Loucy (cell line): ENCODE measurements at regions not wholly inside any gene's neighbourhood (a gene's known extent, or its start where the extent isn't known, plus 50 kb on each side); places are given as distances from the start of the nearest gene placed in this dataset.

Experiments
- H2AFZ ChIP-seq: fragments of 200-600 bp; sonication (generic); 2 replicates; pipeline ENCODE4 v1.6.0; 2016; ENCODE audit warnings: antibody characterized with exemption, mild to moderate bottlenecking, low read length, moderate library complexity
- H3F3A ChIP-seq: fragments of 200-600 bp; 2 replicates; pipeline ENCODE4 v1.6.0; 2016; ENCODE audit warnings: antibody characterized with exemption, low read depth, mild to moderate bottlenecking
- H3K27me3 ChIP-seq: fragments of 200-600 bp; sonication (generic); 2 replicates; pipeline ENCODE4 v1.6.1; 2014; ENCODE audit warnings: low read length, mild to moderate bottlenecking; ENCODE audit not compliant: insufficient read depth, poor library complexity, severe bottlenecking
- H3K36me3 ChIP-seq: fragments of 200-600 bp; sonication (generic); 2 replicates; pipeline ENCODE4 v1.6.1; 2016; ENCODE audit warnings: low read length; ENCODE audit not compliant: insufficient read depth
- H3K4me1 ChIP-seq: fragments of 200-600 bp; sonication (generic); 2 replicates; pipeline ENCODE4 v1.5.1; 2014; ENCODE audit warnings: low read length, mild to moderate bottlenecking; ENCODE audit not compliant: insufficient read depth, poor library complexity, severe bottlenecking
- H3K4me2 ChIP-seq: fragments of 200-600 bp; sonication (generic); 2 replicates; pipeline ENCODE4 v1.6.0; 2014; ENCODE audit warnings: antibody characterized with exemption, low read length, low read depth, mild to moderate bottlenecking; ENCODE audit not compliant: poor library complexity, severe bottlenecking
- H3K4me3 ChIP-seq: fragments of 200-600 bp; sonication (generic); 2 replicates; pipeline ENCODE4 v1.5.1; 2014; ENCODE audit warnings: low read length, mild to moderate bottlenecking, mixed read lengths; ENCODE audit not compliant: poor library complexity, severe bottlenecking
- H3K79me2 ChIP-seq: fragments of 200-600 bp; sonication (generic); 2 replicates; pipeline ENCODE4 v1.6.1; 2014; ENCODE audit warnings: low read length; ENCODE audit not compliant: insufficient read depth
- H3K9ac ChIP-seq: fragments of 200-600 bp; sonication (generic); 2 replicates; pipeline ENCODE4 v1.6.0; 2014; ENCODE audit warnings: mild to moderate bottlenecking, low read depth, low read length, moderate library complexity; ENCODE audit not compliant: poor library complexity, severe bottlenecking
- H3K9me2 ChIP-seq: fragments of 200-600 bp; sonication (generic); replicated peaks from 2 replicates; pipeline ENCODE4 v1.6.1; 2016; ENCODE audit warnings: low read depth, low read length, mixed read lengths
- H3K9me3 ChIP-seq: fragments of 200-600 bp; sonication (generic); 2 replicates; pipeline ENCODE4 v1.6.1; 2014; ENCODE audit warnings: mild to moderate bottlenecking, antibody characterized with exemption, low read length, low read depth; ENCODE audit not compliant: insufficient read depth
- H4K20me1 ChIP-seq: fragments of 200-600 bp; sonication (generic); 2 replicates; pipeline ENCODE4 v1.6.0; 2014; ENCODE audit warnings: antibody characterized with exemption, low read length, mild to moderate bottlenecking; ENCODE audit not compliant: insufficient read depth, poor library complexity, severe bottlenecking
- EZH2phosphoT487 ChIP-seq: fragments of 200-600 bp; IDR thresholded peaks from 2 replicates; pipeline ENCODE4 v1.6.1; 2018; ENCODE audit warnings: antibody characterized with exemption, mild to moderate bottlenecking, moderate library complexity, borderline replicate concordance
- TF ChIP-seq, protein P1 (sequence below): fragments of 200-600 bp; sonication (generic); conservative IDR thresholded peaks from 2 replicates; pipeline ENCODE4 v1.5.1; 2014; ENCODE audit warnings: mild to moderate bottlenecking, antibody characterized with exemption, low read length

DNA sequence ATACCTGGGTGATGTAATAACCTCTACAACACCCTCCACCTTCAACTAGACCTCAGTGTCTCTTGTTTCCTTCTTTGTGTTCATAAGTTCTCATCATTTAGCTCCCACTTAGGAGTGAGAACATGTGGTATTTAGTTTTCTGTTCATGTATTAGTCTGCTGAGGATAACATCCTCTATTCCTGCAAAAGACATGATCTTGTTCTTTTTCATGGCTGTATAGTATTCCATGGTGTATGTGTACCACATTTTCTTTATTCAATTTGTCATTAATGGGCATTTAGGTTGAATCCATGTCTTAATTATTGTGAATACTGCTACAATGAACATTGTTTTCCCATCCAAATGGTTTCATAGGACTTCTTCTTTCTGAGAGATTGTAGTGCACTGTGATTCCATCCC lies 135.7 kb downstream of the MBL2 start:
- Histone ChIP-seq H3K9me3 (no peaks in the 10 kb centered on the region), H3K9ac (no peak overlapping the region), H3F3A (no peaks in the 10 kb centered on the region), H3K36me3 (no peaks in the 10 kb centered on the region), H3K4me3 (no peak overlapping the region), H3K79me2 (no peaks in the 10 kb centered on the region), H3K4me1 (no peaks in the 10 kb centered on the region), H4K20me1 (no peaks in the 10 kb centered on the region), H3K4me2 (no peak overlapping the region), H3K9me2 (no peaks in the 10 kb centered on the region), H2AFZ (no peak overlapping the region), H3K27me3 (no peaks in the 10 kb centered on the region)
- TF ChIP-seq, protein P1, sequence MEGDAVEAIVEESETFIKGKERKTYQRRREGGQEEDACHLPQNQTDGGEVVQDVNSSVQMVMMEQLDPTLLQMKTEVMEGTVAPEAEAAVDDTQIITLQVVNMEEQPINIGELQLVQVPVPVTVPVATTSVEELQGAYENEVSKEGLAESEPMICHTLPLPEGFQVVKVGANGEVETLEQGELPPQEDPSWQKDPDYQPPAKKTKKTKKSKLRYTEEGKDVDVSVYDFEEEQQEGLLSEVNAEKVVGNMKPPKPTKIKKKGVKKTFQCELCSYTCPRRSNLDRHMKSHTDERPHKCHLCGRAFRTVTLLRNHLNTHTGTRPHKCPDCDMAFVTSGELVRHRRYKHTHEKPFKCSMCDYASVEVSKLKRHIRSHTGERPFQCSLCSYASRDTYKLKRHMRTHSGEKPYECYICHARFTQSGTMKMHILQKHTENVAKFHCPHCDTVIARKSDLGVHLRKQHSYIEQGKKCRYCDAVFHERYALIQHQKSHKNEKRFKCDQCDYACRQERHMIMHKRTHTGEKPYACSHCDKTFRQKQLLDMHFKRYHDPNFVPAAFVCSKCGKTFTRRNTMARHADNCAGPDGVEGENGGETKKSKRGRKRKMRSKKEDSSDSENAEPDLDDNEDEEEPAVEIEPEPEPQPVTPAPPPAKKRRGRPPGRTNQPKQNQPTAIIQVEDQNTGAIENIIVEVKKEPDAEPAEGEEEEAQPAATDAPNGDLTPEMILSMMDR: no peak
- no peak for TF ChIP-seq EZH2phosphoT487

DNA sequence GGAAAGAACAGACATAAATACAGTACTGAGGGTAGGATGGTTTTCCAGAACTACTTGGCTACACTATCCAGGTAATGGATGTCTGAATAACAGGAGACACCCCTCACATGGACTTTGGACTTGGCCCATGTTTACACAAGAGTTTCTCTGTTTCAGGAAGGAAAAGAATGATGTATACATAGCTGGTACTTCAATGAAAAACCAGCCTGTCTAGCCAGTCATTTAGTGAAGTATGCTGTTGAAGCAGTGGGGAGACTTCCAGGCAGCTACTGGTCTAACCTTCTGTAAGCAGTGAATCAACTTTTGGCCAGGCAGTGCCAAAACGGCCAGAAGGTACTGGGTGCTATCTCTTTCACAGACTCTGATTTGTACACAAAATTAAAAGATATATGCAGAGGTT lies 135.0 kb downstream of the MBL2 start:
- Histone ChIP-seq H3F3A (no peaks in the 10 kb centered on the region), H3K36me3 (no peaks in the 10 kb centered on the region), H3K79me2 (no peaks in the 10 kb centered on the region), H3K9ac (no peak overlapping the region), H3K27me3 (no peaks in the 10 kb centered on the region), H3K4me1 (no peaks in the 10 kb centered on the region), H3K9me2 (no peaks in the 10 kb centered on the region), H3K9me3 (no peaks in the 10 kb centered on the region), H3K4me2 (no peak overlapping the region), H2AFZ (no peak overlapping the region), H3K4me3 (no peak overlapping the region), H4K20me1 (no peaks in the 10 kb centered on the region)
- no peak for TF ChIP-seq EZH2phosphoT487
- TF ChIP-seq, protein P1: no peak

DNA sequence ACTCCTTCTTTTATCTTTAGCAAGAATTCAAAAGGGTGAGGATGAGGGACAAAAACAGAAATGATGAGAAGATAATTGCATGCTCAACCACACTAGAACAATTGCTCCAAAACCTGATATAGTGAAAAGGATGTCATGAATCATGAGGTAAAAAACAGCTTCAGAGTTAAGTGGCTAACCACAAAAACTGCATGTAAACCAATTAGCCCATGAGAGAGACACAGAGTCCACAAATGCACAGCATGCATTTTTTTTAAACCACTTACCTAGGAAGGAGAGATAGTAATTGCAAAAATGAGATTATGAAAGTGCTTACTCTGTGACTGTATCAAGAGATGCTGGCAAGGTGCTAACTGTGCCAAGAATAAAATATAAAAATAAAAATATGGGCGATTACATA lies 132.9 kb downstream of the MBL2 start:
- Histone ChIP-seq H3K4me1 (no peaks in the 10 kb centered on the region), H2AFZ (no peak overlapping the region), H3K9me2 (no peaks in the 10 kb centered on the region), H3K9me3 (no peaks in the 10 kb centered on the region), H3F3A (no peaks in the 10 kb centered on the region), H3K79me2 (no peaks in the 10 kb centered on the region), H3K36me3 (no peaks in the 10 kb centered on the region), H3K27me3 (no peaks in the 10 kb centered on the region), H3K4me3 (no peak overlapping the region), H3K9ac (no peak overlapping the region), H4K20me1 (no peaks in the 10 kb centered on the region), H3K4me2 (no peak overlapping the region)
- TF ChIP-seq, protein P1: no peak
- TF ChIP-seq EZH2phosphoT487: no peak
